MV-4-11 (cell line): ENCODE measurements at regions not wholly inside any gene's neighbourhood (a gene's known extent, or its start where the extent isn't known, plus 50 kb on each side); places are given as distances from the start of the nearest gene placed in this dataset.

ENCODE experiments used
- DNase-seq: peaks from one replicate; lab custom pipeline; 2025; lab: John Stamatoyannopoulos, UW

- no peak for DNase-seq
Measured at GRCh38 chr1:168964478-168964877, 142.0 kb upstream of the ATP1B1 start.

- DNase-seq: no peak
Measured at GRCh38 chr1:168966217-168966616, 140.3 kb upstream of the ATP1B1 start.

- peak; percentile 4 for DNase-seq
Measured at GRCh38 chr1:168966636-168967035, 139.9 kb upstream of the ATP1B1 start.

- no peak for DNase-seq
Measured at GRCh38 chr1:168970926-168971659, 135.4 kb upstream of the ATP1B1 start.

- DNase-seq: no peak
Measured at GRCh38 chr1:168972225-168972624, 134.3 kb upstream of the ATP1B1 start.

- no peak for DNase-seq
Measured at GRCh38 chr1:168972887-168973286, 133.6 kb upstream of the ATP1B1 start.

- no peak for DNase-seq
Measured at GRCh38 chr1:168974117-168974516, 132.4 kb upstream of the ATP1B1 start.

GRCh38 chr1:168974611-168975010, 131.9 kb upstream of the ATP1B1 start:
- no peak for DNase-seq

- DNase-seq: no peak
Measured at GRCh38 chr1:168976267-168976666, 130.2 kb upstream of the ATP1B1 start.

- no peak for DNase-seq
Measured at GRCh38 chr1:168977618-168978017, 128.9 kb upstream of the ATP1B1 start.

- DNase-seq: peak; percentile 56
Measured at GRCh38 chr1:168979276-168979675, 127.2 kb upstream of the ATP1B1 start.

GRCh38 chr1:168980180-168980579, 126.3 kb upstream of the ATP1B1 start:
- no peak for DNase-seq

GRCh38 chr1:168980656-168981055, 125.8 kb upstream of the ATP1B1 start:
- DNase-seq: peak; percentile 33

GRCh38 chr1:168982778-168983177, 123.7 kb upstream of the ATP1B1 start:
- no peak for DNase-seq

- DNase-seq: no peak
Measured at GRCh38 chr1:168987330-168987729, 119.2 kb upstream of the ATP1B1 start.

GRCh38 chr1:168987923-168988322, 118.6 kb upstream of the ATP1B1 start:
- DNase-seq: no peak

- DNase-seq: no peak
Measured at GRCh38 chr1:168989985-168990384, 116.5 kb upstream of the ATP1B1 start.

GRCh38 chr1:168991667-168992475, 114.6 kb upstream of the ATP1B1 start:
- DNase-seq: no peak

GRCh38 chr1:169001353-169001752, 105.1 kb upstream of the ATP1B1 start:
- no peak for DNase-seq

GRCh38 chr1:169003864-169004516, 102.5 kb upstream of the ATP1B1 start:
- DNase-seq: no peak

GRCh38 chr1:169005776-169006175, 100.7 kb upstream of the ATP1B1 start:
- DNase-seq: no peak

- no peak for DNase-seq
Measured at GRCh38 chr1:169009666-169010065, 96.8 kb upstream of the ATP1B1 start.

GRCh38 chr1:169012416-169012815, 94.1 kb upstream of the ATP1B1 start:
- no peak for DNase-seq
